ENCODE measurements at regions not wholly inside any gene's neighbourhood (a gene's known extent, or its start where the extent isn't known, plus 50 kb on each side); places are given as distances from the start of the nearest gene placed in this dataset.

GRCh38 chr2:83747141-83747540 lies 711.9 kb downstream of the SUCLG1 start:
- 91% methylated on average over 3 of the region's 6 CpGs for WGBS (ENCODE audit: insufficient coverage)

GRCh38 chr2:83744855-83745254 lies 714.2 kb downstream of the SUCLG1 start:
- no peaks in the 10 kb centered on the region for H3K36me3 ChIP-seq (ENCODE audit: control insufficient read depth, insufficient read depth, low read length)
- no CpG with 5 or more reads among the region's 4 CpGs for WGBS (ENCODE audit: insufficient coverage)
- no peak overlapping the region for H3K4me3 ChIP-seq (ENCODE audit: low read depth, low read length)
- H3K9me3 ChIP-seq (ENCODE audit: control insufficient read depth, insufficient read depth, low read length), result peaks cover 8% of the 10 kb centered on the region
- peak in 1 of 6 donors; percentile 21 for DNase-seq (ENCODE audit: low read depth in 4 of 6, low spot score in 6 of 6)
- H3K4me1 ChIP-seq (ENCODE audit: control insufficient read depth, insufficient read depth, low read length), result no peaks in the 10 kb centered on the region
- no peaks in the 10 kb centered on the region for H3K27me3 ChIP-seq (ENCODE audit: control insufficient read depth, insufficient read depth, low read length)
- H3K27ac ChIP-seq (ENCODE audit: low read depth, low read length), result no peak overlapping the region

More at GRCh38 chr2:83747141-83747540, 711.9 kb downstream of the SUCLG1 start:
- Histone ChIP-seq H3K27me3 (ENCODE audit: control insufficient read depth, insufficient read depth, low read length) (no peaks in the 10 kb centered on the region), H3K4me1 (ENCODE audit: control insufficient read depth, insufficient read depth, low read length) (no peaks in the 10 kb centered on the region), H3K27ac (ENCODE audit: low read depth, low read length) (no peak overlapping the region), H3K36me3 (ENCODE audit: control insufficient read depth, insufficient read depth, low read length) (no peaks in the 10 kb centered on the region), H3K4me3 (ENCODE audit: low read depth, low read length) (no peak overlapping the region), H3K9me3 (ENCODE audit: control insufficient read depth, insufficient read depth, low read length) (no peaks in the 10 kb centered on the region)
- DNase-seq (ENCODE audit: low read depth in 4 of 6, low spot score in 6 of 6), result no peak

GRCh38 chr2:83742117-83742782 lies 716.8 kb downstream of the SUCLG1 start:
- H3K27ac ChIP-seq (ENCODE audit: low read depth, low read length), result no peak overlapping the region
- 17% methylated on average over 1 of the region's 2 CpGs for WGBS (ENCODE audit: insufficient coverage)
- H3K27me3 ChIP-seq (ENCODE audit: control insufficient read depth, insufficient read depth, low read length), result no peaks in the 10 kb centered on the region
- H3K36me3 ChIP-seq (ENCODE audit: control insufficient read depth, insufficient read depth, low read length), result no peaks in the 10 kb centered on the region
- H3K4me3 ChIP-seq (ENCODE audit: low read depth, low read length), result no peak overlapping the region
- H3K4me1 ChIP-seq (ENCODE audit: control insufficient read depth, insufficient read depth, low read length), result no peaks in the 10 kb centered on the region
- peaks cover 8% of the 10 kb centered on the region for H3K9me3 ChIP-seq (ENCODE audit: control insufficient read depth, insufficient read depth, low read length)
- DNase-seq (ENCODE audit: low read depth in 4 of 6, low spot score in 6 of 6), result peak in 3 of 6 donors; percentile 4 to 82 (median 33)

GRCh38 chr2:83730223-83730622 lies 728.9 kb downstream of the SUCLG1 start:
- Histone ChIP-seq H3K9me3 (ENCODE audit: control insufficient read depth, insufficient read depth, low read length) (no peaks in the 10 kb centered on the region), H3K27ac (ENCODE audit: low read depth, low read length) (no peak overlapping the region), H3K36me3 (ENCODE audit: control insufficient read depth, insufficient read depth, low read length) (no peaks in the 10 kb centered on the region), H3K4me1 (ENCODE audit: control insufficient read depth, insufficient read depth, low read length) (no peaks in the 10 kb centered on the region), H3K4me3 (ENCODE audit: low read depth, low read length) (no peak overlapping the region), H3K27me3 (ENCODE audit: control insufficient read depth, insufficient read depth, low read length) (no peaks in the 10 kb centered on the region)
- WGBS (ENCODE audit: insufficient coverage), result 100% methylated on average over 1 of the region's 3 CpGs
- DNase-seq (ENCODE audit: low read depth in 4 of 6, low spot score in 6 of 6), result no peak

GRCh38 chr2:83725735-83726134 lies 733.3 kb downstream of the SUCLG1 start:
- H3K36me3 ChIP-seq (ENCODE audit: control insufficient read depth, insufficient read depth, low read length), result no peaks in the 10 kb centered on the region
- peaks cover 2% of the 10 kb centered on the region for H3K27me3 ChIP-seq (ENCODE audit: control insufficient read depth, insufficient read depth, low read length)
- no peak overlapping the region for H3K4me3 ChIP-seq (ENCODE audit: low read depth, low read length)
- no peak overlapping the region for H3K27ac ChIP-seq (ENCODE audit: low read depth, low read length)
- DNase-seq (ENCODE audit: low read depth in 4 of 6, low spot score in 6 of 6), result no peak
- no peaks in the 10 kb centered on the region for H3K9me3 ChIP-seq (ENCODE audit: control insufficient read depth, insufficient read depth, low read length)
- no peaks in the 10 kb centered on the region for H3K4me1 ChIP-seq (ENCODE audit: control insufficient read depth, insufficient read depth, low read length)

GRCh38 chr2:83705146-83705545 lies 753.9 kb downstream of the SUCLG1 start:
- Histone ChIP-seq H3K36me3 (ENCODE audit: control insufficient read depth, insufficient read depth, low read length) (no peaks in the 10 kb centered on the region), H3K27ac (ENCODE audit: low read depth, low read length) (no peak overlapping the region), H3K4me3 (ENCODE audit: low read depth, low read length) (no peak overlapping the region), H3K27me3 (ENCODE audit: control insufficient read depth, insufficient read depth, low read length) (no peaks in the 10 kb centered on the region), H3K9me3 (ENCODE audit: control insufficient read depth, insufficient read depth, low read length) (no peaks in the 10 kb centered on the region), H3K4me1 (ENCODE audit: control insufficient read depth, insufficient read depth, low read length) (no peaks in the 10 kb centered on the region)
- WGBS (ENCODE audit: insufficient coverage), result no CpG with 5 or more reads among the region's 1 CpG
- DNase-seq (ENCODE audit: low read depth in 4 of 6, low spot score in 6 of 6), result no peak

- no peaks in the 10 kb centered on the region for H3K4me1 ChIP-seq (ENCODE audit: control insufficient read depth, insufficient read depth, low read length)
- WGBS (ENCODE audit: insufficient coverage), result no CpG with 5 or more reads among the region's 1 CpG
- H3K9me3 ChIP-seq (ENCODE audit: control insufficient read depth, insufficient read depth, low read length), result no peaks in the 10 kb centered on the region
- no peak overlapping the region for H3K4me3 ChIP-seq (ENCODE audit: low read depth, low read length)
- H3K27ac ChIP-seq (ENCODE audit: low read depth, low read length), result no peak overlapping the region
- no peak for DNase-seq (ENCODE audit: low read depth in 4 of 6, low spot score in 6 of 6)
- H3K36me3 ChIP-seq (ENCODE audit: control insufficient read depth, insufficient read depth, low read length), result no peaks in the 10 kb centered on the region
- H3K27me3 ChIP-seq (ENCODE audit: control insufficient read depth, insufficient read depth, low read length), result no peaks in the 10 kb centered on the region
Measured at GRCh38 chr2:83703598-83703997, 755.5 kb downstream of the SUCLG1 start.

- no peaks in the 10 kb centered on the region for H3K36me3 ChIP-seq (ENCODE audit: control insufficient read depth, insufficient read depth, low read length)
- no peak overlapping the region for H3K27ac ChIP-seq (ENCODE audit: low read depth, low read length)
- WGBS (ENCODE audit: insufficient coverage), result no CpG with 5 or more reads among the region's 4 CpGs
- no peaks in the 10 kb centered on the region for H3K27me3 ChIP-seq (ENCODE audit: control insufficient read depth, insufficient read depth, low read length)
- H3K4me3 ChIP-seq (ENCODE audit: low read depth, low read length), result no peak overlapping the region
- DNase-seq (ENCODE audit: low read depth in 4 of 6, low spot score in 6 of 6), result no peak
- no peaks in the 10 kb centered on the region for H3K4me1 ChIP-seq (ENCODE audit: control insufficient read depth, insufficient read depth, low read length)
- peaks cover 2% of the 10 kb centered on the region for H3K9me3 ChIP-seq (ENCODE audit: control insufficient read depth, insufficient read depth, low read length)
Measured at GRCh38 chr2:83696838-83697237, 762.2 kb downstream of the SUCLG1 start.

GRCh38 chr2:83695530-83695929 lies 763.5 kb downstream of the SUCLG1 start:
- no peak for DNase-seq (ENCODE audit: low read depth in 4 of 6, low spot score in 6 of 6)
- Histone ChIP-seq H3K27me3 (ENCODE audit: control insufficient read depth, insufficient read depth, low read length) (no peaks in the 10 kb centered on the region), H3K36me3 (ENCODE audit: control insufficient read depth, insufficient read depth, low read length) (no peaks in the 10 kb centered on the region), H3K27ac (ENCODE audit: low read depth, low read length) (no peak overlapping the region), H3K9me3 (ENCODE audit: control insufficient read depth, insufficient read depth, low read length) (peaks cover 2% of the 10 kb centered on the region), H3K4me1 (ENCODE audit: control insufficient read depth, insufficient read depth, low read length) (no peaks in the 10 kb centered on the region), H3K4me3 (ENCODE audit: low read depth, low read length) (no peak overlapping the region)
- WGBS (ENCODE audit: insufficient coverage), result 100% methylated on average over 3 of the region's 7 CpGs

- no peak for DNase-seq (ENCODE audit: low read depth in 4 of 6, low spot score in 6 of 6)
- no peak overlapping the region for H3K27ac ChIP-seq (ENCODE audit: low read depth, low read length)
- no peaks in the 10 kb centered on the region for H3K27me3 ChIP-seq (ENCODE audit: control insufficient read depth, insufficient read depth, low read length)
- no peak overlapping the region for H3K4me3 ChIP-seq (ENCODE audit: low read depth, low read length)
- 97% methylated on average over 13 of the region's 13 CpGs for WGBS (ENCODE audit: insufficient coverage)
- peaks cover 2% of the 10 kb centered on the region for H3K9me3 ChIP-seq (ENCODE audit: control insufficient read depth, insufficient read depth, low read length)
- H3K4me1 ChIP-seq (ENCODE audit: control insufficient read depth, insufficient read depth, low read length), result no peaks in the 10 kb centered on the region
- H3K36me3 ChIP-seq (ENCODE audit: control insufficient read depth, insufficient read depth, low read length), result no peaks in the 10 kb centered on the region
Measured at GRCh38 chr2:83695037-83695436, 764.0 kb downstream of the SUCLG1 start.
